GM12892 (cell line): ENCODE measurements at regions not wholly inside any gene's neighbourhood (a gene's known extent, or its start where the extent isn't known, plus 50 kb on each side); places are given as distances from the start of the nearest gene placed in this dataset.
A peak's percentile ranks its signal among the peaks of the same experiment; 100 is the strongest.

Experiments
- DNase-seq: peaks from one replicate; pipeline ENCODE4 v3.0.0; 2011; ENCODE audit not compliant: insufficient read length
- FAIRE-seq: peaks from 2 replicates; lab custom pipeline; 2011; peaks lifted over from hg19 to GRCh38; lab: Jason Lieb, UNC
- POLR2A ChIP-seq: IDR thresholded peaks from 2 replicates; pipeline ENCODE4 v1.6.1; 2011; ENCODE audit warnings: low read depth, low read length, control low read depth
- POLR2AphosphoS5 ChIP-seq: IDR thresholded peaks from 2 replicates; pipeline ENCODE4 v1.6.1; 2011; ENCODE audit warnings: low read depth, low read length, control low read depth
- TAF1 ChIP-seq: IDR thresholded peaks from 2 replicates; pipeline ENCODE4 v1.6.1; 2011; ENCODE audit warnings: low read depth, mild to moderate bottlenecking, control low read depth, low read length, borderline replicate concordance

- TF ChIP-seq POLR2A (no peak), POLR2AphosphoS5 (no peak), TAF1 (no peak)
- no peak for FAIRE-seq
- no peak for DNase-seq
Measured at GRCh38 chr6:33869121-33869520, 65.3 kb upstream of the MLN start.

GRCh38 chr6:33868141-33868540 lies 64.3 kb upstream of the MLN start:
- DNase-seq (no peak), FAIRE-seq (no peak)
- TF ChIP-seq POLR2AphosphoS5 = no peak
- TF ChIP-seq POLR2A = no peak
- TF ChIP-seq TAF1 = no peak

GRCh38 chr6:33865478-33866077 lies 61.8 kb upstream of the MLN start:
- no peak for FAIRE-seq
- TF ChIP-seq TAF1 = no peak
- no peak for TF ChIP-seq POLR2A
- no peak for TF ChIP-seq POLR2AphosphoS5
- no peak for DNase-seq

- FAIRE-seq (no peak), DNase-seq (no peak)
- no peak for TF ChIP-seq TAF1
- TF ChIP-seq POLR2AphosphoS5 = no peak
Measured at GRCh38 chr6:33863723-33864440, 60.1 kb upstream of the MLN start.

- no peak for FAIRE-seq
- TF ChIP-seq TAF1 = no peak
- TF ChIP-seq POLR2A = no peak
- TF ChIP-seq POLR2AphosphoS5 = no peak
- no peak for DNase-seq
Measured at GRCh38 chr6:33863084-33863483, 59.3 kb upstream of the MLN start.

- DNase-seq (no peak), FAIRE-seq (no peak)
- TF ChIP-seq TAF1 = no peak
Measured at GRCh38 chr6:33862536-33862935, 58.7 kb upstream of the MLN start.

- no peak for FAIRE-seq
- no peak for DNase-seq
- TF ChIP-seq POLR2AphosphoS5 = no peak
- no peak for TF ChIP-seq POLR2A
- TF ChIP-seq TAF1 = no peak
Measured at GRCh38 chr6:33861722-33862121, 57.9 kb upstream of the MLN start.

- no peak for DNase-seq
- TF ChIP-seq POLR2AphosphoS5 = no peak
- no peak for TF ChIP-seq TAF1
- no peak for TF ChIP-seq POLR2A
- peak; percentile 87 for FAIRE-seq
Measured at GRCh38 chr6:33860706-33861474, 57.1 kb upstream of the MLN start.

GRCh38 chr6:33860006-33860405 lies 56.2 kb upstream of the MLN start:
- DNase-seq = no peak
- TF ChIP-seq POLR2A (no peak), TAF1 (no peak), POLR2AphosphoS5 (no peak)
- no peak for FAIRE-seq

GRCh38 chr6:33858804-33859505 lies 55.2 kb upstream of the MLN start:
- DNase-seq (no peak), FAIRE-seq (no peak)
- TF ChIP-seq TAF1 = no peak
- no peak for TF ChIP-seq POLR2AphosphoS5
- TF ChIP-seq POLR2A = no peak

- TF ChIP-seq POLR2AphosphoS5 (no peak), TAF1 (no peak)
- FAIRE-seq (no peak), DNase-seq (no peak)
Measured at GRCh38 chr6:33857932-33858475, 54.2 kb upstream of the MLN start.
